Left lung (tissue), 4 donors: ENCODE measurements at regions not wholly inside any gene's neighbourhood (a gene's known extent, or its start where the extent isn't known, plus 50 kb on each side); places are given as distances from the start of the nearest gene placed in this dataset.

Source experiments
- ATAC-seq: fragments of 200-7000 bp; cut with Tn5 transposase; one replicate; pipeline ENCODE4 v1.9.1; 2020; ENCODE audit warnings: moderate library complexity
- DNase-seq, 4 donors: peaks; one replicate each; pipeline ENCODE4 v3.0.0-alpha.2; 2013 to 2020
- H3K27ac ChIP-seq, 2 donors: fragments of 200-600 bp; sonication (generic) in 1 of 2; one replicate each; pipeline versions ENCODE4 v1.5.0 to v1.8.0; 2020 to 2021
- H3K27me3 ChIP-seq, 2 donors: fragments of 200-600 bp; sonication (generic) in 1 of 2; one replicate each; pipeline versions ENCODE4 v1.5.0 to v1.8.0; 2020 to 2021
- H3K36me3 ChIP-seq, 2 donors: fragments of 200-600 bp; sonication (generic) in 1 of 2; one replicate each; pipeline versions ENCODE4 v1.5.0 to v1.8.0; 2020 to 2021
- H3K4me1 ChIP-seq, 2 donors: fragments of 200-600 bp; one replicate each; pipeline ENCODE4 v1.8.0; 2021
- H3K4me3 ChIP-seq, 2 donors: fragments of 200-600 bp; sonication (generic) in 1 of 2; one replicate each; pipeline versions ENCODE4 v1.5.0 to v1.8.0; 2020 to 2021; ENCODE audit warnings: mild to moderate bottlenecking in 1 of 2
- H3K9me3 ChIP-seq, 2 donors: fragments of 200-600 bp; sonication (generic) in 1 of 2; one replicate each; pipeline versions ENCODE4 v1.5.0 to v1.8.0; 2020 to 2021
- CTCF ChIP-seq, 2 donors: fragments of 200-600 bp; sonication (generic) in 1 of 2; IDR thresholded peaks; one replicate each; pipeline versions ENCODE4 v1.5.0 to v1.8.0; 2021; ENCODE audit warnings: antibody characterized with exemption in 2 of 2
- intact Hi-C, 2 donors: fragments of 100-400 bp; cut with DNase I; formaldehyde crosslinking; loops; one replicate each; pipeline versions ENCODE4 v1.11.2 to v1.14.2; 2022
- donor health status: DM: no; HTN: yes; CAD: no.
- donor health status: DM: no; HTN: no; CAD: no.

GRCh38 chr1:39127513-39127912 lies 77.0 kb upstream of the MACF1 start:
- intact Hi-C loops, result loop anchor here in 1 of 2 donors (10.0 kb wide), 1 partner anchor 127 kb away; no protein-coding TSS in a partner anchor
- H3K36me3 ChIP-seq, result peaks cover 0 to 21% of the 10 kb centered on the region in 2 donors
- no peaks in the 10 kb centered on the region for H3K27me3 ChIP-seq
- peak in 1 of 4 donors; percentile 83 for DNase-seq
- no peak overlapping the region for H3K4me3 ChIP-seq
- H3K27ac ChIP-seq, result peak overlapping the region; percentile 60 to 79
- TF ChIP-seq CTCF (IDR thresholded peaks at IDR 0.05), result no peak
- peaks cover 39 to 70% of the 10 kb centered on the region in 2 donors for H3K4me1 ChIP-seq
- H3K9me3 ChIP-seq, result no peaks in the 10 kb centered on the region
- ATAC-seq, result no peak

GRCh38 chr1:39128126-39128525 lies 76.4 kb upstream of the MACF1 start:
- H3K4me1 ChIP-seq, result peaks cover 44 to 75% of the 10 kb centered on the region in 2 donors
- intact Hi-C loops, result loop anchor here in 1 of 2 donors (10.0 kb wide), 1 partner anchor 127 kb away; no protein-coding TSS in a partner anchor

GRCh38 chr1:39128959-39129358 lies 75.5 kb upstream of the MACF1 start:
- no peak for TF ChIP-seq CTCF (IDR thresholded peaks at IDR 0.05)
- Histone ChIP-seq H3K9me3 (no peaks in the 10 kb centered on the region), H3K27me3 (no peaks in the 10 kb centered on the region), H3K36me3 (peaks cover 0 to 21% of the 10 kb centered on the region in 2 donors), H3K4me1 (peaks cover 44 to 83% of the 10 kb centered on the region in 2 donors), H3K4me3 (no peak overlapping the region), H3K27ac (peak overlapping the region; percentile 60 to 79)
- intact Hi-C loops, result loop anchor here in 1 of 2 donors (10.0 kb wide), 1 partner anchor 126 kb away; no protein-coding TSS in a partner anchor
- DNase-seq, result peak in 2 of 4 donors; percentile 71 to 89
- ATAC-seq, result peak; percentile 61

More at GRCh38 chr1:39128126-39128525, 76.4 kb upstream of the MACF1 start:
- no peak for ATAC-seq
- Histone ChIP-seq H3K9me3 (no peaks in the 10 kb centered on the region), H3K4me3 (no peak overlapping the region), H3K27ac (peak overlapping the region; percentile 60 to 79), H3K36me3 (peaks cover 0 to 21% of the 10 kb centered on the region in 2 donors), H3K27me3 (no peaks in the 10 kb centered on the region)
- DNase-seq, result no peak
- no peak for TF ChIP-seq CTCF (IDR thresholded peaks at IDR 0.05)

- ATAC-seq (peak; percentile 55), DNase-seq (no peak)
- H3K9me3 ChIP-seq, result no peaks in the 10 kb centered on the region
- peaks cover 0 to 19% of the 10 kb centered on the region in 2 donors for H3K36me3 ChIP-seq
- peak overlapping the region; percentile 60 to 79 for H3K27ac ChIP-seq
- no peak for TF ChIP-seq CTCF (IDR thresholded peaks at IDR 0.05)
- H3K4me3 ChIP-seq, result no peak overlapping the region
- peaks cover 44 to 89% of the 10 kb centered on the region in 2 donors for H3K4me1 ChIP-seq
- intact Hi-C loops, result loop anchor here in 1 of 2 donors (10.0 kb wide), 1 partner anchor 125 kb away; no protein-coding TSS in a partner anchor
- no peaks in the 10 kb centered on the region for H3K27me3 ChIP-seq
Measured at GRCh38 chr1:39129514-39129913, 75.0 kb upstream of the MACF1 start.

GRCh38 chr1:39130325-39130724 lies 74.2 kb upstream of the MACF1 start:
- intact Hi-C loops, result no loop called here

More at GRCh38 chr1:39130325-39130724, 74.2 kb upstream of the MACF1 start:
- peaks cover 0 to 12% of the 10 kb centered on the region in 2 donors for H3K36me3 ChIP-seq
- H3K4me3 ChIP-seq, result no peak overlapping the region
- no peak for TF ChIP-seq CTCF (IDR thresholded peaks at IDR 0.05)
- H3K9me3 ChIP-seq, result no peaks in the 10 kb centered on the region
- H3K4me1 ChIP-seq, result peaks cover 44 to 86% of the 10 kb centered on the region in 2 donors
- DNase-seq (no peak), ATAC-seq (peak; percentile 5)
- peak overlapping the region; percentile 60 to 79 for H3K27ac ChIP-seq
- H3K27me3 ChIP-seq, result no peaks in the 10 kb centered on the region
